ENCODE measurements at regions not wholly inside any gene's neighbourhood (a gene's known extent, or its start where the extent isn't known, plus 50 kb on each side); places are given as distances from the start of the nearest gene placed in this dataset.

GRCh38 chr4:158018221-158018830 lies 154.5 kb downstream of the GASK1B start:
- TF ChIP-seq CTCF (IDR thresholded peaks at IDR 0.05; ENCODE audit: insufficient read depth, low read length, poor library complexity, severe bottlenecking) (no peak), EZH2phosphoT487 (conservative IDR thresholded peaks at IDR 0.05; ENCODE audit: low read length) (no peak)

Data from SU-DHL-6 (cell line).